NCI-H1417 treated with DMSO at 0.1 percent for 48 hours (cell line): ENCODE measurements at regions not wholly inside any gene's neighbourhood (a gene's known extent, or its start where the extent isn't known, plus 50 kb on each side); places are given as distances from the start of the nearest gene placed in this dataset.

ENCODE experiments used
- DNase-seq: peaks from one replicate; lab custom pipeline; 2025; lab: John Stamatoyannopoulos, UW

- DNase-seq, result no peak
Measured at GRCh38 chr3:83894223-83894622, 1064.6 kb upstream of the CADM2 start.

DNA sequence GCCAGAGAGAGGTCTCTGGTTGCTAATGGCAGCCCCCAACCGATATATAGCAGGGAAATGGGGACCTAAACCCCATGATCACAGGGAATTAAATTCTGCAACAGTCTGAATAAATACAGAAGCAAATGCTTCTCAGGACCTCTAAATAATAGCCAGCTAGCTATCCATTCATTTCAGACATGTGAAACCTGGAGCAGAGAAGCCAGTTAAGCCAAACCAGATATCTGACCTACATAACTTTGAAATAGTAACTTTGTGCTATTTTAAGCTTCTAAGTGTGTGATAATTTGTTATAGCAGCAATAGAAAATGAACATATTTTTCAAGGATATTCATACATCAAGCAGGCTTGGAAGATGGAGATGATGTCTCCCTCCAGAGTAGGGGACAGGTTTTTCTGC, 1062.9 kb upstream of the CADM2 start:
- no peak for DNase-seq

DNA sequence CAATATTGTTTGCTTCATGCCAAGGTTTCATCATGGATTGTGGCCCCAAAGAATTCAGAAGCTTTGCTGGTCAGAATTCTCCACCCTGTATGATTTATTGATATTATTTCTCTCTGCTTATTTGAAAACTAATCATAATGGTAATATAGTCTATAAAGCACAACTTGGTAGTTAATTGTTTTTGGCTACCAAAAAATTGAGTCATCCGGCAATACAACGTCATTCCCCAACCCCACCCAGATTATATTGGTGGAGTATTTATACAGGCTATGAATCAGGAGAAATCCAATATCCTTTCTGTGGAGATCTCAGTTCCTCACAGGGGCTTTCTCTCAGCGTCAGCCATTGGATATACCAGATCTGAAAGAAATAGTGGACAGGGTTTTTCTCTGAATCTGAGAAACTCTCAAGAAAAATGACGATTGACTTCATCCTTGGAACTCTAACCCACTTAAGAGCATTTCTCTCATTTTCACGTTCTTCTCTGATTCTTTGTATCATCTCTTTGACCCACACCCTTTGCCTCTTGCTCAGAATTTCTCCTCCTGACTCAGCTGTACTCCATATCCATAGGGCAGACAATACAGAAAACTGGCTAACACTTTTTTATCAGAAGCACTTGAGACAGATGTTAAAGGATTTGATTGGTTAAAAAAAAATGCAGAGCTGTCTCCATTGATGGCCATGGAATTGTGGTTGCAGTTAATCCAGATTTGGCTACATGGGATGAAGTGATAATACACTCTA, 1055.8 kb upstream of the CADM2 start:
- DNase-seq, result no peak

- no peak for DNase-seq
Measured at GRCh38 chr3:83913381-83913780, 1045.4 kb upstream of the CADM2 start.

DNA sequence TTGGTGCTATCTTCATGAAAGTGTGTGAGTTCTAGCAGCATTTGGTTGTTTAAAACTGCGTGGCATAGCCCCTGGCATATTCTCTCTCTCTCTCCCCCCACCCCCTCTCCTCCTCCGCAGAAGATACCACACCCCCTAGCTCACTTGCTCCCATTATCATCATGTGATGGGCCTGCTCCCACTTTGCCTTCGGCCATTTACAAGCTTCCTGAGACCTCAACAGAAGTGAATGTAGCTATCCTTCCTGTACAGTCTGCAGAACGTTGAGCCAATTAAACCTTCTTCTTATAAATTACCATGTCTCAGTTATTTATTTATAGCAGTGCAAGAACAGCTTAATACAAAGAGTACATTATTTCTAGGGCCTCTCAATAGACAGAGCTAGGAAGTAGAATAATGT, 1032.5 kb upstream of the CADM2 start:
- no peak for DNase-seq

- DNase-seq, result no peak
Measured at GRCh38 chr3:83928391-83928790, 1030.4 kb upstream of the CADM2 start.

DNA sequence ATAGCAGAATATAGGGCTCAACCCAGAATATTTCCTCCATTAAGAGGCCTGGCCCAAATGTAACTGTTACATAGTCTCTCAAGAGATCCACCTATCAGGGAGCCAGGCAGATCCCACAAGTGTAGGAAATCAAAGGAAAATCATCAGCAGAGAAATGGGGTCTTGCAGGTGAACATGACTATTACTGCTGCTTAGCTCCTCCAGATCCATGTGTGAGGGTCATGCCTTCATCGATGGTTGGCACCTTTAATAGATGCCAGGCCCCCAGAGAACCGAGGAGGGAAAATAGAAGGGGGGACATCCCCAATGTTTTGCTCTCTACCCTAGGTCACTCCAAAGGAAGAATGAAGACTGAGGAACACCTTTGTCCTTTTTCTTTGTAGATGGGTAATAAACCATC, 1029.9 kb upstream of the CADM2 start:
- no peak for DNase-seq

GRCh38 chr3:83934192-83935021, 1024.4 kb upstream of the CADM2 start:
- no peak for DNase-seq

GRCh38 chr3:83938491-83938890, 1020.3 kb upstream of the CADM2 start:
- DNase-seq, result no peak

DNA sequence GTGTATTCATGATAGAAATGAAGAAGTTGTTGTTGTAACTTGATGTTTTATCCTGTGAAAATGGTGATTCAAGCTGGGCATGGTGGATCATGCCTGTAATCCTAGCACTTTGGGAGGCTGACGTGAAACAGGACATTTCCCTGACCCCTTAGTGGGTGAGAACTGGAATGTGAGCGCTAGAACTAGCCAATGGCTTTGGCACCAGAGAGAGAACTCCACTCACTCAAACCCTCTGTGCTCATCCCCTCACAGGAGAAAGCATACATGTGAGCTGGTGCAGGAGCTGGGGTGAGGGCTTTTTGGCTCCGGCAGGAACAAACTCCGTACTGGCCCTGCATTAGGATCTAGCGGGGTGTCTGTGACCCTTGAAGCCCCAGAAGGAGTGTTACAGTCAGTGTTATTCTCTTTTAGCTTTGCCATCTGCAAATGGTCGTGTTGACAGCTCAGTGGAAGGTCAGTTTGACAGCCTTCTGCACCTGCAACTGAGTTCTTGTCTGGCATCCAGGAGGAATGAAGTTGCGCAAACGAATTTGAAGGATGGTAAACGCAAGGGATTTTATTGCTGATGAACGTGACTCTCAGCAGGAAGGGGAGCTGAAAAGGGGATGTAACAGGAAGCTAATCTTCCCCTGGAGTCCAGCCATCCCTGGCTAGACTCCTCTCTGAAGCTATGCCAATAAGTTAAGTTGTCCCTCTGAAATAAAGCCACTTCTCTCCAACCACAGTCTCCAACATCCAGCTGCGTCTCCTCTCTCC, 1016.6 kb upstream of the CADM2 start:
- no peak for DNase-seq

- no peak for DNase-seq
Measured at GRCh38 chr3:83946049-83946448, 1012.7 kb upstream of the CADM2 start.

GRCh38 chr3:83946554-83946953, 1012.2 kb upstream of the CADM2 start:
- no peak for DNase-seq

DNA sequence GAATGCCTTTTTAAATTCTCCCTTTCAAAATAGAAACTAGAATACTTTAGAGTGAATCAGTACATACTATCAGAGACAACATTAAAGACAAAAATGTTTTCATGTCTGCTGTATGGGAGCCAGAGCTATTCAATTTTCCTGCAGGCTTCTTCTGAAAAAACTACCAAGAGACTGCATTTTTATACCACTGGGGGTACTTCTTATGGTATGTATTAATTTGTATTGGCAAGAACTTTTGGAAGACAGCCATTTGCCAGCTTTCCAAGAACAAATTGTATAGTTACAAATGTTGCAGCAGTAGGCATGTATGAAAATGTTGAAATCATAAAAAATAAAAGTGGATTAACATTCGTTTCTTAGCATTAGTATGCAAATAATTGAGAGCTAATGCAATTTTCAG, 1010.0 kb upstream of the CADM2 start:
- DNase-seq, result no peak

DNA sequence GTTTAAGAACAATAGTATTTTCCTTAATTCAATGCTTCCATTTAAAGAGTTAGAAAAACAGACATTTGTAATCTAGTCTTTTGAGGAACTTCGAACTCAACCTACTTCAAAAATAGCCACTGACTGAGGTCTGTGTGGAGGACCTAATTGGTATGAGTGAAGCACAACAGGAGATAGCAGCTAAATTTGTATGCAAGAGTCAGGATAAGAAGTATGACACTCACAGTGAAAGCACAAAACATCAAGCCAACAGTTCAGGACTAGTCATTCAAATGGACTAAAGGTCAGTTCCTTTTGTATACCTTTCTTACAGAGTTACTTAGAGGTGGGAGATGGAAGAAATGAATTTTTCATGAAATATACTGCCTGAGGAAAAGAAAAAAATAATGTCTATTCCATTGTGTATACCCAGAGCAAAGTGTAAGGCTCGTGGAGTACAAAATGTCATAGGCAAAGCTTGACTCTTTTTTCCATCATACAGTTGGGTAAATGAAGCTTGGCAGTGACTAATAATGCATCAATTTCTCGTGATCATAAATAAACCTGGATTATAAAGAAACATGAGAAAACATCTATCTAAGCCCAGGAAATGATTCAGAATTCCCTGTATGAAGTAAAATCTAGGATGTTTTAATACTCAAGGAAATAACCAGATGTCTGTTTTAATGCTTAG, 1005.2 kb upstream of the CADM2 start:
- no peak for DNase-seq

GRCh38 chr3:83956431-83956830, 1002.4 kb upstream of the CADM2 start:
- DNase-seq, result no peak

DNA sequence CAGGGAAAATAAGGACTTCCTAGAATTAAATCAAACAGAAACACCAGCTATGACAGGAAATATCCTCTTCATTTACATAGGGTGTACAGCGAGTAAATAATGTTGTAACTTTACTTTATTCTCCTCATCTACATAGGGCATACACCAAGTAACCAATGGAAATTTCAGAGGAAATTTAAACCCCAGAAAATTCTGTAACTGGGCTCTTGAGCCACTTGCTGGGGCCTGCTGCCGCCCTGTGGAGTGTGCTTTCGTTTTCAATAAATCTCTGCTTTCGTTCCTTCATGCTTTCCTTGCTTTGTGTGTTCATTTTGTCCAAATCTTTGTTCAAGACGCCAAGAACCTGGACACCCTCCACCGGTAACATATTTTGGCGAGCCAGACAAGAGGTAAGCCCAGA, 990.4 kb upstream of the CADM2 start:
- DNase-seq, result no peak

GRCh38 chr3:83971666-83972065, 987.1 kb upstream of the CADM2 start:
- no peak for DNase-seq

DNA sequence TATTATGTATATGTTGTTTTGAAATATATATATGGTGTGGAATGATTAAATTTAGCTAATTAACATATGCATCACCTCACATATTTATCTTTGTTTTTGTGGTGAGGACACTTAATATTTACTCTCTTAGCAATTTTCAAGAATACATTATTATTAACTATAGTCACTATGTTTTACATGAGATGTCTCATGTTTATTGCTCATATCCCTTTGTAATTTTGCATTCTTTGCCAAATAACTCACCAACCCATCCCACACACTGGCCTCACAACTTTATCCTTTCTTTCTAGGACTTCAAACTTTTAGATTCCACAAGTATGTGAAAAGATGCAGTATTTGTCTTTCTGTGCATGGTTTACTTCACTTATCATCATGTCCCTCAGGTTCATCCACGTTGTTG, 950.2 kb upstream of the CADM2 start:
- DNase-seq, result no peak

DNA sequence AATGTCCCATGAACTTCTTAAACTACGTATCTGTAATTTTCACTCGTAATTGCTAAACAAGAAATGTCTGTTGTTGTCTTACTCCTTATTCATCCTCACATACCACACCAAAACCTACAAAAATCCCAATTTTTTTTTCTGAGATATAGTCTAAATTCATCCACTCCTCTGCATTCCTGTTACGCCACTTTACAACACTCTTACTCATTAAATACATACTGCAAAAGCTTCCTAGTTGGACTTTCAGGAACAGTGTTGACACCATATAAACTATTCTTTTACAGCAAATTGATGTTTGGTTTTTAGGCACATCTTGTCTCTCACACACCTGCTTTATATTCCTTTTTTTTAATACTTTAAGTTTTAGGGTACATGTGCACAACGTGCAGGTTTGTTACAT, 934.9 kb upstream of the CADM2 start:
- DNase-seq, result no peak

GRCh38 chr3:84039099-84039498, 919.7 kb upstream of the CADM2 start:
- DNase-seq, result no peak

DNA sequence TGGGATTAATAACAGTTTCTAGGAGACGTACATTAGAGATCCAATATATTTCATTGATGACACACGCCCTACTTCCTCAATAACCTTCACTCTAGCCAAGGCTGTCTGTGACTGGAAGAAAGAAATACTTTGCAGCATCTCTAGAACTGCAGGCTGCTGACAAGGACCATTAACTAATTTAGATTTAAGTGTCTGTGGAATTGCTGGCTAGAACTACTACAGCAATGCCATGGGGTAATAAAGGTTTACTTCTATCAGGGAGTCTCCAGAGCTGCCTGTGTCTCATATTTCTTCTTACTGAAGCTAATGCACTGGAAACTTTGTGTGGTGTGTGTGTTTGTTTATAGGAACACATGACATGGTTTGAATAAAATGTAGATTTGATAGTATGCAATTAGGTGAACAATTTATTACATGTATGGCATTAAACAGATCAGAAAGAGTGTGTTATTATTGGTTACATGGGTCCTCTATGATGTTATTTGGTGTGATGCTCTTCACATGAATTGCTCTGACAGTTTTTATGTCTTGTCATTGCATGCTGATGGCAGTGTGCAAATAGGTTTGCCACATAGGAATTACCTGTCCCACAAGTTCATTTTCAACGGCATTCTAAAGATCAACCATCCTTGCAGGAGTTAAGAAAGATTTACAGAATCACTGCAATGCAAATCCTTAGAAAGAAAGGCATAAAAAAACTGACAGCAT, 916.2 kb upstream of the CADM2 start:
- no peak for DNase-seq

- DNase-seq, result no peak
Measured at GRCh38 chr3:84066915-84067314, 891.9 kb upstream of the CADM2 start.
